HL-60 (cell line): ENCODE measurements at regions not wholly inside any gene's neighbourhood (a gene's known extent, or its start where the extent isn't known, plus 50 kb on each side); places are given as distances from the start of the nearest gene placed in this dataset.

Source experiments
- DNase-seq, 2 experiments: peaks; one replicate each; pipeline ENCODE4 v3.0.0-alpha.2; 2010 to 2020; ENCODE audit warnings: low read depth in 1 of 2, low spot score in 1 of 2
- H3K27ac ChIP-seq: fragments of 250-450 bp; sonication (Bioruptor Pico); replicated peaks from 2 replicates; pipeline ENCODE4 v1.5.1; 2020; ENCODE audit warnings: mild to moderate bottlenecking, moderate library complexity
- H3K27me3 ChIP-seq: fragments of 250-450 bp; sonication (Bioruptor Pico); 2 replicates; pipeline ENCODE4 v1.5.1; 2021; ENCODE audit warnings: mild to moderate bottlenecking, moderate library complexity; ENCODE audit not compliant: insufficient read depth, poor library complexity, severe bottlenecking
- H3K4me3 ChIP-seq: replicated peaks from 2 replicates; pipeline ENCODE4 v1.5.1; 2011; ENCODE audit warnings: mild to moderate bottlenecking, control low read depth, low read length; ENCODE audit not compliant: insufficient read depth
- GABPA ChIP-seq: IDR thresholded peaks from 2 replicates; pipeline ENCODE4 v1.6.1; 2012; ENCODE audit warnings: low read depth
- POLR2AphosphoS5 ChIP-seq: IDR thresholded peaks from 2 replicates; pipeline ENCODE4 v1.6.1; 2012; ENCODE audit warnings: low read depth
- SPI1 ChIP-seq: IDR thresholded peaks from 2 replicates; pipeline ENCODE4 v1.6.1; 2012; ENCODE audit warnings: low read depth, mild to moderate bottlenecking, borderline replicate concordance
- TF ChIP-seq, protein P1 (sequence below): IDR thresholded peaks from one replicate; pipeline ENCODE4 v1.5.1; 2011; ENCODE audit warnings: low read length, control low read depth, inconsistent platforms; ENCODE audit not compliant: insufficient read depth
- TF ChIP-seq, protein P2 (sequence below): IDR thresholded peaks from 2 replicates; pipeline ENCODE4 v1.6.1; 2012; ENCODE audit warnings: low read depth; ENCODE audit not compliant: insufficient replicate concordance

DNA sequence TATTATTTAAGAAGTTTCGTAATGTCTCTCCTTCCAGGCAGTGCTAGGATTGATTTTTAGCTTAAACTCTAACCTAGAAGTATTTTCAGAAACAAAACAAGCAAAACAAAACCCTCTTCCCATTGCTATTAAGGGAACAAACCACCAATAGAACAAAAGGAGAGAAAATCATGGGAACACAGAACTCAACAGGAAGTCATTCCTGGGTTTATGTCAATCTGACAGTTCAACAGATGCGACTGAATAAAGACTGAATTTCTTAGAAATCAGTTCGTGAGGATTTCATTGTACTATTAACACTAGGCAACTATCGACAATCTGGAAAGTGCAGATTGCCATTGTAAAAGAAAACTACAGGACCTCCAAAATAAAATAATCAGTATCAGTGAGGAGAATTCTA lies 229.1 kb upstream of the SMIM31 start:
- Histone ChIP-seq H3K27ac (no peak overlapping the region), H3K27me3 (no peaks in the 10 kb centered on the region), H3K4me3 (no peak overlapping the region)
- DNase-seq, result no peak
- no peak for TF ChIP-seq POLR2AphosphoS5
- TF ChIP-seq, protein P1, sequence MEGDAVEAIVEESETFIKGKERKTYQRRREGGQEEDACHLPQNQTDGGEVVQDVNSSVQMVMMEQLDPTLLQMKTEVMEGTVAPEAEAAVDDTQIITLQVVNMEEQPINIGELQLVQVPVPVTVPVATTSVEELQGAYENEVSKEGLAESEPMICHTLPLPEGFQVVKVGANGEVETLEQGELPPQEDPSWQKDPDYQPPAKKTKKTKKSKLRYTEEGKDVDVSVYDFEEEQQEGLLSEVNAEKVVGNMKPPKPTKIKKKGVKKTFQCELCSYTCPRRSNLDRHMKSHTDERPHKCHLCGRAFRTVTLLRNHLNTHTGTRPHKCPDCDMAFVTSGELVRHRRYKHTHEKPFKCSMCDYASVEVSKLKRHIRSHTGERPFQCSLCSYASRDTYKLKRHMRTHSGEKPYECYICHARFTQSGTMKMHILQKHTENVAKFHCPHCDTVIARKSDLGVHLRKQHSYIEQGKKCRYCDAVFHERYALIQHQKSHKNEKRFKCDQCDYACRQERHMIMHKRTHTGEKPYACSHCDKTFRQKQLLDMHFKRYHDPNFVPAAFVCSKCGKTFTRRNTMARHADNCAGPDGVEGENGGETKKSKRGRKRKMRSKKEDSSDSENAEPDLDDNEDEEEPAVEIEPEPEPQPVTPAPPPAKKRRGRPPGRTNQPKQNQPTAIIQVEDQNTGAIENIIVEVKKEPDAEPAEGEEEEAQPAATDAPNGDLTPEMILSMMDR, result no peak
- TF ChIP-seq GABPA, result no peak
- TF ChIP-seq, protein P2, sequence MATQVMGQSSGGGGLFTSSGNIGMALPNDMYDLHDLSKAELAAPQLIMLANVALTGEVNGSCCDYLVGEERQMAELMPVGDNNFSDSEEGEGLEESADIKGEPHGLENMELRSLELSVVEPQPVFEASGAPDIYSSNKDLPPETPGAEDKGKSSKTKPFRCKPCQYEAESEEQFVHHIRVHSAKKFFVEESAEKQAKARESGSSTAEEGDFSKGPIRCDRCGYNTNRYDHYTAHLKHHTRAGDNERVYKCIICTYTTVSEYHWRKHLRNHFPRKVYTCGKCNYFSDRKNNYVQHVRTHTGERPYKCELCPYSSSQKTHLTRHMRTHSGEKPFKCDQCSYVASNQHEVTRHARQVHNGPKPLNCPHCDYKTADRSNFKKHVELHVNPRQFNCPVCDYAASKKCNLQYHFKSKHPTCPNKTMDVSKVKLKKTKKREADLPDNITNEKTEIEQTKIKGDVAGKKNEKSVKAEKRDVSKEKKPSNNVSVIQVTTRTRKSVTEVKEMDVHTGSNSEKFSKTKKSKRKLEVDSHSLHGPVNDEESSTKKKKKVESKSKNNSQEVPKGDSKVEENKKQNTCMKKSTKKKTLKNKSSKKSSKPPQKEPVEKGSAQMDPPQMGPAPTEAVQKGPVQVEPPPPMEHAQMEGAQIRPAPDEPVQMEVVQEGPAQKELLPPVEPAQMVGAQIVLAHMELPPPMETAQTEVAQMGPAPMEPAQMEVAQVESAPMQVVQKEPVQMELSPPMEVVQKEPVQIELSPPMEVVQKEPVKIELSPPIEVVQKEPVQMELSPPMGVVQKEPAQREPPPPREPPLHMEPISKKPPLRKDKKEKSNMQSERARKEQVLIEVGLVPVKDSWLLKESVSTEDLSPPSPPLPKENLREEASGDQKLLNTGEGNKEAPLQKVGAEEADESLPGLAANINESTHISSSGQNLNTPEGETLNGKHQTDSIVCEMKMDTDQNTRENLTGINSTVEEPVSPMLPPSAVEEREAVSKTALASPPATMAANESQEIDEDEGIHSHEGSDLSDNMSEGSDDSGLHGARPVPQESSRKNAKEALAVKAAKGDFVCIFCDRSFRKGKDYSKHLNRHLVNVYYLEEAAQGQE, result no peak
- no peak for TF ChIP-seq SPI1

DNA sequence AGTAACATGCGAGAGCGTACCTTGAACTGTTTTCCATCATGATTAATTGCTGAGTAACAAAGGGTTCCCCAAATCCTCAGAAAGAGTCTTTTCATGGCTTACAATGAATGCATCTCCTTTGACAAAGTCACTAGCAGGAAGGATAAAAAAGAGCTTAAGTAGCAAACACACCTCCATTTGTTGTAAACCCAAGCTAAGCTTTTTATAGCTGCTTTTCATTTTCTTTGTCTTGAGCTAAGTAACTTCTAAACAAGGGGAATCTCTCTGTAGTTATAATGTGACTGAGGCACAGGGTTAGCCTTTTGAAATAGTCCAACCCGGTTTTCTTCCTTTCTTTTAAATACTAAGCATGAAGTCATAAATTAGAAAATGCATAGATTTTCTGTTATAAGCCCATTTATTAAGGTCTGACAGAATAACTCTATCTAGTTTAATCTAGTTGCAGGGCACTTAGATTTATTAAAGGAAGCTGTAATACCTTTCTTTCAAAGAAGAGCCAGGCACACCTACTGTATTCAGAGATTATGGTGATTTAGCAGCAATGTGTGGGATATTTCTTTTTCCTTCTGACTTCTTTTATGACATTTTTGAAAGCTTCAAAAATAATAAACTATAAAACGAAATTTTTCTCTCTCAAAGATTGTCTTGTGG lies 226.9 kb upstream of the SMIM31 start:
- TF ChIP-seq, protein P1, result no peak
- DNase-seq, result no peak
- no peak overlapping the region for H3K4me3 ChIP-seq
- H3K27me3 ChIP-seq, result no peaks in the 10 kb centered on the region
- H3K27ac ChIP-seq, result no peak overlapping the region

DNA sequence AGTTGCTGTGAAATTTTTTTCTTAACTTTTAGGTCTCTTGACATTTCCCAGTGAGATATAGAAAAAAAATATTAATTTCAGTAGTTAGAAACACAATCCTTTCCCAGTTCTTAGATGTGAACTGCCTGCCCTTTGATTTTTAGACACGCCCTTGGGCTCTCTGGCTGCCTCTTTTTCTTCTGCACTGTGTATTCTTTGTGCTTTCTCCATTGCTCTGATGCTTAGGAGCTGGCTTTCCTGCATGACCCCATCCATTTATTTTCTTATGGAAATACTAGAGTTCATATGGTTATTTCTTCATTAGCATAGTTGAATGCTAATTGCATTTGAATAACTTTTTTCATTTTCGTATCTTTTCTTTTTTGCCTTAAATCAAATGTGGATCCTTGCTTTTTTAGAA lies 224.9 kb upstream of the SMIM31 start:
- DNase-seq, result no peak
- no peak overlapping the region for H3K4me3 ChIP-seq
- H3K27ac ChIP-seq, result no peak overlapping the region
- no peak for TF ChIP-seq SPI1
- TF ChIP-seq POLR2AphosphoS5, result no peak
- no peak for TF ChIP-seq GABPA
- TF ChIP-seq, protein P1, result no peak
- TF ChIP-seq, protein P2, result no peak
- H3K27me3 ChIP-seq, result no peaks in the 10 kb centered on the region

DNA sequence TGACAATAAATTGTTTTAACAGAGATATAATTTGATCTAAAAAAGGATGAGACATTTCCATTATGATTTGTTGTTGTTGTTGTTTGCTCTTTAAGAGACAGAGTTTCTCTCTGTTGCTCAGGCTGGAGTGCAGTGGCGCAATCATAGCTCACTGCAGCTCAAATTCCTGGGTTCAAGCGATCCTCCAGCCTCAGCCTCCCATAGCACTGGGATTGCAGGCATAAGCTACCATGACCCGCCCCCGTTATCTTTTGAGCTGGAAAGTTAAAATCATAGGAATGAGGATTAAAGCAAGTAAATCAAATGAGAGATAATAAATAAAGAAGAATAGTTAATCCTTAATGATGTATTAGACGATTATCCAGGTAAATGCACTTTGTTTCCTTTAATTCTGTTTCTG lies 224.4 kb upstream of the SMIM31 start:
- H3K27me3 ChIP-seq, result no peaks in the 10 kb centered on the region
- no peak for DNase-seq
- TF ChIP-seq, protein P1, result no peak
- TF ChIP-seq POLR2AphosphoS5 (no peak), GABPA (no peak)
- TF ChIP-seq, protein P2, result no peak
- H3K27ac ChIP-seq, result no peak overlapping the region
- H3K4me3 ChIP-seq, result no peak overlapping the region
